Thyroid gland (tissue), 4 donors: ENCODE measurements at regions not wholly inside any gene's neighbourhood (a gene's known extent, or its start where the extent isn't known, plus 50 kb on each side); places are given as distances from the start of the nearest gene placed in this dataset.

Experiments
- POLR2A ChIP-seq, 2 donors: fragments of 450-650 bp; IDR thresholded peaks; one replicate each; pipeline ENCODE4 v1.6.1; 2017; ENCODE audit warnings: antibody characterized with exemption in 2 of 2, mild to moderate bottlenecking in 2 of 2, moderate library complexity in 1 of 2
- TF ChIP-seq, protein P1 (sequence below), 6 experiments: fragments of 200-600 bp in 3 of 6; fragments of 450-650 bp in 3 of 6; sonication (generic) in 3 of 6; IDR thresholded peaks; one replicate each; pipeline ENCODE4 v1.5.1; 2016 to 2019; ENCODE audit warnings: antibody characterized with exemption in 6 of 6, mild to moderate bottlenecking in 2 of 6, inconsistent platforms in 1 of 6, moderate library complexity in 1 of 6

DNA sequence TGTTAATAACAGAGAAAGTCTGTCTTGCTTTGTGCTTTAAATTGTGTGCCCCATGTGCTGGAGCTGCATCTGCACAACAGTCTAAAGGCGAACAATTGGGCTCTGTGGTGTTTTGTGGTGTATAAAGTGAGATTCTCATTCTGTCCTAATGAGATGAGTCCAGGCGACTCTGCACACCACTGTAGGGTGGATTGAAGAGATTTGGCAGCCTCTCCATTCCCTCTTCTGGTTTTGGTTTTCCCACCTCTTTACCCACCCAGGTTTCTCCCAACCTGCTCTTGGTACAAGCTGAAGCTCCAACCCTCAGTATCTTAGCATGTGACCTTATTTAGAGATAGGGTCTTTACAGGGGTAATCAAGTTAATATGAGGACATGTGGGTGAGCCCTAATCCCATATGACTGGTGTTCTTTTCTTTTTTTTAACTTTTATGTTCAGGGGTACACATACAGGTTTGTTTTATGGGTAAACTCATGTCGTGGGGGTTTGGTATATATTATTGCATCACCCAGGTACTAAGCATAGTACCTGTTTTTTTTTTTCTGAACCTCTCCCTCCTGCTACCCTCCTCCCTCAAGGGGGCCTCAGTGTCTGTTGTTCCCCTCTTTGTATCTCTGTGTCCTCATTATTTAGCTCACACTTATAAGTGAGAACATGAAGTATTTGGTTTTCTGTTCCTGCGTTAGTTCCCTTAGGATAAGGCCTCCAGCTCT is 217.6 kb upstream of the DTNBP1 start:
- no peak for TF ChIP-seq POLR2A (IDR thresholded peaks at IDR 0.05)
- TF ChIP-seq, protein P1, sequence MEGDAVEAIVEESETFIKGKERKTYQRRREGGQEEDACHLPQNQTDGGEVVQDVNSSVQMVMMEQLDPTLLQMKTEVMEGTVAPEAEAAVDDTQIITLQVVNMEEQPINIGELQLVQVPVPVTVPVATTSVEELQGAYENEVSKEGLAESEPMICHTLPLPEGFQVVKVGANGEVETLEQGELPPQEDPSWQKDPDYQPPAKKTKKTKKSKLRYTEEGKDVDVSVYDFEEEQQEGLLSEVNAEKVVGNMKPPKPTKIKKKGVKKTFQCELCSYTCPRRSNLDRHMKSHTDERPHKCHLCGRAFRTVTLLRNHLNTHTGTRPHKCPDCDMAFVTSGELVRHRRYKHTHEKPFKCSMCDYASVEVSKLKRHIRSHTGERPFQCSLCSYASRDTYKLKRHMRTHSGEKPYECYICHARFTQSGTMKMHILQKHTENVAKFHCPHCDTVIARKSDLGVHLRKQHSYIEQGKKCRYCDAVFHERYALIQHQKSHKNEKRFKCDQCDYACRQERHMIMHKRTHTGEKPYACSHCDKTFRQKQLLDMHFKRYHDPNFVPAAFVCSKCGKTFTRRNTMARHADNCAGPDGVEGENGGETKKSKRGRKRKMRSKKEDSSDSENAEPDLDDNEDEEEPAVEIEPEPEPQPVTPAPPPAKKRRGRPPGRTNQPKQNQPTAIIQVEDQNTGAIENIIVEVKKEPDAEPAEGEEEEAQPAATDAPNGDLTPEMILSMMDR (IDR thresholded peaks at IDR 0.05): no peak
